D721Med (cell line): ENCODE measurements at regions not wholly inside any gene's neighbourhood (a gene's known extent, or its start where the extent isn't known, plus 50 kb on each side); places are given as distances from the start of the nearest gene placed in this dataset.
A peak's percentile ranks its signal among the peaks of the same experiment; 100 is the strongest.
"Not testable (repeated sequence)": the region's sequence is repeated elsewhere in the genome, so short reads cannot be mapped to it uniquely, and the experiment has no call there.

Source experiments
- DNase-seq: peaks from one replicate; pipeline ENCODE4 v3.0.0; 2011; ENCODE audit warnings: low spot score; ENCODE audit not compliant: insufficient read length
- FAIRE-seq: peaks from 2 replicates; lab custom pipeline; 2011; peaks lifted over from hg19 to GRCh38; lab: Jason Lieb, UNC
- TF ChIP-seq, protein P1 (sequence below): IDR thresholded peaks from 2 replicates; pipeline ENCODE4 v1.5.1; 2012; ENCODE audit warnings: mild to moderate bottlenecking, control low read depth; ENCODE audit not compliant: insufficient read depth; ENCODE audit errors: missing control alignments

DNA sequence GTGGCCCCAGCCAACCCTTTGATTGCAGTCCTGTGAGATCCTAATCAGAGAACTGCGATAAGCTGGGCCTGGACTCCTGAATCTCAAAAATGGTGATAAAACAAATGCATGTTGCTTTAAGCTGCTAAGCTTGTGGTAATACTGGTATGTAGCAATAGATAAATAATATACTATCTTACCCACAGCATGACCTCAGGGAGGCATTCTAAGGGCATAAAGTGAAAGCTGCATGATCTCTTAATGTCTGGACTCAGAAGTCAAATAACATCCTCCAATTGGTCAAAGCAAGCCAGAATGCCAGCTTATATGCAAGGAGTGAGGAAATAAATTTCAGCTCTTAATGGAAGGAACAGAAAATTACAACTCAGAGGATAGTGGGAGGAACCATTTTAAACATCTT, 246.1 kb downstream of the FSIP2 start:
- DNase-seq (no peak), FAIRE-seq (no peak)
- TF ChIP-seq, protein P1, sequence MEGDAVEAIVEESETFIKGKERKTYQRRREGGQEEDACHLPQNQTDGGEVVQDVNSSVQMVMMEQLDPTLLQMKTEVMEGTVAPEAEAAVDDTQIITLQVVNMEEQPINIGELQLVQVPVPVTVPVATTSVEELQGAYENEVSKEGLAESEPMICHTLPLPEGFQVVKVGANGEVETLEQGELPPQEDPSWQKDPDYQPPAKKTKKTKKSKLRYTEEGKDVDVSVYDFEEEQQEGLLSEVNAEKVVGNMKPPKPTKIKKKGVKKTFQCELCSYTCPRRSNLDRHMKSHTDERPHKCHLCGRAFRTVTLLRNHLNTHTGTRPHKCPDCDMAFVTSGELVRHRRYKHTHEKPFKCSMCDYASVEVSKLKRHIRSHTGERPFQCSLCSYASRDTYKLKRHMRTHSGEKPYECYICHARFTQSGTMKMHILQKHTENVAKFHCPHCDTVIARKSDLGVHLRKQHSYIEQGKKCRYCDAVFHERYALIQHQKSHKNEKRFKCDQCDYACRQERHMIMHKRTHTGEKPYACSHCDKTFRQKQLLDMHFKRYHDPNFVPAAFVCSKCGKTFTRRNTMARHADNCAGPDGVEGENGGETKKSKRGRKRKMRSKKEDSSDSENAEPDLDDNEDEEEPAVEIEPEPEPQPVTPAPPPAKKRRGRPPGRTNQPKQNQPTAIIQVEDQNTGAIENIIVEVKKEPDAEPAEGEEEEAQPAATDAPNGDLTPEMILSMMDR = no peak

DNA sequence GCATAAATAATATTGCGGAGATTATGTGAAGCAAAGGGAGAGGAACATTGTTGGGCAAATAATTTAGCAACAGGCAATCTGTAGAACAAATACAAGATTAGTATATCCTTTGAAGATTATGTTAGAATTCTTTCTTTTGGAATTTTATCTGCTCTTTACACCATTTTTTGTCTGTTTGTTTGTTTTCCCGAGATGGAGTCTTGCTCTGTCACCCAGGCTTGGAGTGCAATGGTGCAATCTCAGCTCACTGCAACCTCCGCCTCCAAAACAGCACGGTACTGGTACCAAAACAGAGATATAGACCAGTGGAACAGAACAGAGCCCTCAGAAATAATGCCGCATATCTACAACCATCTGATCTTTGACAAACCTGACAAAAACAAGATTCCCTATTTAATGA, 250.3 kb downstream of the FSIP2 start:
- FAIRE-seq, DNase-seq: not testable (repeated sequence)

- FAIRE-seq (peak; percentile 29), DNase-seq (no peak)
- TF ChIP-seq, protein P1 = no peak
These were observed 252.4 kb downstream of the FSIP2 start for GRCh38 chr2:185990861-185991525.

DNA sequence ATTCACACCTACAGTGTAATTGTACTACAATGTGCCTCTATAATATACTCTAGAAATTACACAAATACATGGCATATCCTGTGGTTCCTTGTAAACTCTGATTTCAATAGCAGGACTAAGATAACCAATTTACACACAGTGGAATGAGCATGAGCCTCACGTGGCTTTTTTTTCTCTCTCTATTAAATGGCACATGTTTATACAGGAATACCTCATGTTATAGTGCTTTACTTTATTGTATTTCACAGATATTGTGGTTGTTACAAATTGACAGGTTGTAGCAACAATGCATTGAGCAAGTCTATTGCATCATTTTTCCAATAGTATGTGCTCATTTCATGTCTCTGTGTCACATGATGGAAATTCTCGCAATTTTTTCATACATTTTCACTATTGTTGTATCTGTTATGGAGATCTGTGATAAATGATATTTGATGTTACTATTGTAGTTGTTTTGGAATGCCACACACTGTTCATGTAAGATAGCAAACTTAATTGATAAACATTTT, 260.0 kb downstream of the FSIP2 start:
- FAIRE-seq (no peak), DNase-seq (no peak)
- TF ChIP-seq, protein P1 = no peak

DNA sequence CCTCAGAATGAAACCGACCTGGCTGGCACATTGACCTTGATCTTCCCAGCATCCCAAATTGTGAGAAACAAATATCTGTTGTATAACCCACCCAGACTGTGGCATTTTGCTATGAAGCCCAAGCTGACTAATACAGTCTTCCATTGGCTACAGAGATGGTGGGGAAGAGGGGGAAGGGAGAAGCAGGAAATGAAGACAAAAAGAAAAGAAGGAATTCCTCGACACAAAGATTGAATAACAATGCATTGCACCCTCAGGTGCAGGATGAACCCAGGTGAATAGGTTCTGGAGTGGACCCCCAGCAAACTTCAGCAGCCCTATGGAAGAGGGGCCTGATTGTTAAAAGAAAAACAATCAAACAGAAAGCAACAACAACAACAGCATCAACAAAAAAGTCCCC, 270.7 kb downstream of the FSIP2 start:
- FAIRE-seq = no peak
- DNase-seq = no peak
- TF ChIP-seq, protein P1 = no peak

GRCh38 chr2:186017278-186017677, 278.7 kb downstream of the FSIP2 start:
- DNase-seq = no peak
- TF ChIP-seq, protein P1 = no peak
- FAIRE-seq = no peak

- DNase-seq (no peak), FAIRE-seq (no peak)
- TF ChIP-seq, protein P1 = no peak
These were observed 286.3 kb downstream of the FSIP2 start for GRCh38 chr2:186024921-186025320.
